ENCODE measurements at regions not wholly inside any gene's neighbourhood (a gene's known extent, or its start where the extent isn't known, plus 50 kb on each side); places are given as distances from the start of the nearest gene placed in this dataset.
"Not testable (repeated sequence)": the region's sequence is repeated elsewhere in the genome, so short reads cannot be mapped to it uniquely, and the experiment has no call there.

- not testable (repeated sequence) for TF ChIP-seq CTCF (conservative IDR thresholded peaks at IDR 0.05; ENCODE audit: low read depth, low read length); EZH2 (IDR thresholded peaks at IDR 0.05; ENCODE audit: borderline replicate concordance, low read depth, low read length, poor library complexity, severe bottlenecking)
Observed at GRCh38 chr20:26163151-26163550, 466.5 kb upstream of the ZNF337 start.
